Kidney glomerular epithelial cell (primary cell): ENCODE measurements at regions not wholly inside any gene's neighbourhood (a gene's known extent, or its start where the extent isn't known, plus 50 kb on each side); places are given as distances from the start of the nearest gene placed in this dataset.
"Not testable (repeated sequence)": the region's sequence is repeated elsewhere in the genome, so short reads cannot be mapped to it uniquely, and the experiment has no call there.

Source experiments
- DNase-seq: peaks from one replicate; lab custom pipeline; 2025; lab: John Stamatoyannopoulos, UW

- no peak for DNase-seq
These were observed 1065.6 kb downstream of the PLA2G4A start for GRCh38 chr1:187894349-187894748.

GRCh38 chr1:187903223-187903622 is 1074.5 kb downstream of the PLA2G4A start:
- no peak for DNase-seq

GRCh38 chr1:187909382-187909781 is 1080.6 kb downstream of the PLA2G4A start:
- no peak for DNase-seq

GRCh38 chr1:187911820-187912219 is 1083.1 kb downstream of the PLA2G4A start:
- no peak for DNase-seq

- no peak for DNase-seq
These were observed 1092.2 kb downstream of the PLA2G4A start for GRCh38 chr1:187920976-187921375.

- no peak for DNase-seq
These were observed 1092.7 kb downstream of the PLA2G4A start for GRCh38 chr1:187921426-187921825.

GRCh38 chr1:187922255-187922654 is 1093.5 kb downstream of the PLA2G4A start:
- no peak for DNase-seq

- no peak for DNase-seq
These were observed 1095.5 kb downstream of the PLA2G4A start for GRCh38 chr1:187924252-187924651.

- peak; percentile 4 for DNase-seq
These were observed 1099.5 kb downstream of the PLA2G4A start for GRCh38 chr1:187928288-187928687.

- no peak for DNase-seq
These were observed 1099.9 kb downstream of the PLA2G4A start for GRCh38 chr1:187928696-187929095.

- DNase-seq = peak; percentile 12
These were observed 1103.0 kb downstream of the PLA2G4A start for GRCh38 chr1:187931776-187932175.

GRCh38 chr1:187933562-187934419 is 1105.0 kb downstream of the PLA2G4A start:
- no peak for DNase-seq

- no peak for DNase-seq
These were observed 1107.9 kb downstream of the PLA2G4A start for GRCh38 chr1:187936667-187937066.

- DNase-seq = no peak
These were observed 1109.3 kb downstream of the PLA2G4A start for GRCh38 chr1:187938092-187938491.

GRCh38 chr1:187942986-187943385 is 1114.2 kb downstream of the PLA2G4A start:
- DNase-seq = no peak

- no peak for DNase-seq
These were observed 1115.1 kb downstream of the PLA2G4A start for GRCh38 chr1:187943606-187944403.

GRCh38 chr1:187946661-187947060 is 1117.9 kb downstream of the PLA2G4A start:
- DNase-seq = not testable (repeated sequence)

- DNase-seq = no peak
These were observed 1118.6 kb downstream of the PLA2G4A start for GRCh38 chr1:187947359-187947758.

- no peak for DNase-seq
These were observed 1119.5 kb downstream of the PLA2G4A start for GRCh38 chr1:187948170-187948794.

GRCh38 chr1:187949567-187949966 is 1120.8 kb downstream of the PLA2G4A start:
- no peak for DNase-seq

GRCh38 chr1:187951817-187952216 is 1123.1 kb downstream of the PLA2G4A start:
- no peak for DNase-seq

- no peak for DNase-seq
These were observed 1123.7 kb downstream of the PLA2G4A start for GRCh38 chr1:187952446-187952845.

GRCh38 chr1:187956975-187957374 is 1128.2 kb downstream of the PLA2G4A start:
- DNase-seq = no peak
